ENCODE measurements at regions not wholly inside any gene's neighbourhood (a gene's known extent, or its start where the extent isn't known, plus 50 kb on each side); places are given as distances from the start of the nearest gene placed in this dataset.

GRCh38 chr4:34220601-34221000, 2023.7 kb downstream of the ARAP2 start:
- H3K4me1 ChIP-seq (ENCODE audit: control insufficient read depth, insufficient read depth, low read length): peaks cover 10% of the 10 kb centered on the region
- H3K4me3 ChIP-seq (ENCODE audit: low read length): no peak overlapping the region
- peaks cover 4% of the 10 kb centered on the region for H3K9me3 ChIP-seq (ENCODE audit: control insufficient read depth, low read length)
- H3K27me3 ChIP-seq (replicated peaks; ENCODE audit: control insufficient read depth, insufficient read depth, low read length): no peaks in the 10 kb centered on the region
- H3K9ac ChIP-seq (ENCODE audit: low read length): no peak overlapping the region
- peak; percentile 75 for DNase-seq (ENCODE audit: low read depth)
- H3K36me3 ChIP-seq (ENCODE audit: control insufficient read depth, insufficient read depth, low read length, severe bottlenecking): no peaks in the 10 kb centered on the region

- H3K36me3 ChIP-seq (ENCODE audit: control insufficient read depth, insufficient read depth, low read length, severe bottlenecking): no peaks in the 10 kb centered on the region
- no peak overlapping the region for H3K9ac ChIP-seq (ENCODE audit: low read length)
- no peak for DNase-seq (ENCODE audit: low read depth)
- no peak overlapping the region for H3K4me3 ChIP-seq (ENCODE audit: low read length)
- peaks cover 4% of the 10 kb centered on the region for H3K9me3 ChIP-seq (ENCODE audit: control insufficient read depth, low read length)
- no peaks in the 10 kb centered on the region for H3K27me3 ChIP-seq (replicated peaks; ENCODE audit: control insufficient read depth, insufficient read depth, low read length)
- peaks cover 10% of the 10 kb centered on the region for H3K4me1 ChIP-seq (ENCODE audit: control insufficient read depth, insufficient read depth, low read length)
These were observed 2022.3 kb downstream of the ARAP2 start for GRCh38 chr4:34221986-34222385.

- no peak for DNase-seq (ENCODE audit: low read depth)
- Histone ChIP-seq H3K4me1 (ENCODE audit: control insufficient read depth, insufficient read depth, low read length) (no peaks in the 10 kb centered on the region), H3K36me3 (ENCODE audit: control insufficient read depth, insufficient read depth, low read length, severe bottlenecking) (no peaks in the 10 kb centered on the region), H3K27me3 (replicated peaks; ENCODE audit: control insufficient read depth, insufficient read depth, low read length) (no peaks in the 10 kb centered on the region), H3K9me3 (ENCODE audit: control insufficient read depth, low read length) (no peaks in the 10 kb centered on the region), H3K9ac (ENCODE audit: low read length) (no peak overlapping the region), H3K4me3 (ENCODE audit: low read length) (no peak overlapping the region)
These were observed 2008.2 kb downstream of the ARAP2 start for GRCh38 chr4:34236118-34236517.

GRCh38 chr4:34245276-34245675, 1999.0 kb downstream of the ARAP2 start:
- H3K4me1 ChIP-seq (ENCODE audit: control insufficient read depth, insufficient read depth, low read length): no peaks in the 10 kb centered on the region
- H3K27me3 ChIP-seq (replicated peaks; ENCODE audit: control insufficient read depth, insufficient read depth, low read length): no peaks in the 10 kb centered on the region
- no peak overlapping the region for H3K4me3 ChIP-seq (ENCODE audit: low read length)
- no peaks in the 10 kb centered on the region for H3K9me3 ChIP-seq (ENCODE audit: control insufficient read depth, low read length)
- H3K9ac ChIP-seq (ENCODE audit: low read length): no peak overlapping the region
- DNase-seq (ENCODE audit: low read depth): no peak
- H3K36me3 ChIP-seq (ENCODE audit: control insufficient read depth, insufficient read depth, low read length, severe bottlenecking): no peaks in the 10 kb centered on the region

GRCh38 chr4:34250562-34250961, 1993.8 kb downstream of the ARAP2 start:
- Histone ChIP-seq H3K9ac (ENCODE audit: low read length) (no peak overlapping the region), H3K27me3 (replicated peaks; ENCODE audit: control insufficient read depth, insufficient read depth, low read length) (no peaks in the 10 kb centered on the region), H3K4me1 (ENCODE audit: control insufficient read depth, insufficient read depth, low read length) (peaks cover 9% of the 10 kb centered on the region), H3K36me3 (ENCODE audit: control insufficient read depth, insufficient read depth, low read length, severe bottlenecking) (no peaks in the 10 kb centered on the region), H3K4me3 (ENCODE audit: low read length) (no peak overlapping the region), H3K9me3 (ENCODE audit: control insufficient read depth, low read length) (no peaks in the 10 kb centered on the region)
- peak; percentile 16 for DNase-seq (ENCODE audit: low read depth)

- Histone ChIP-seq H3K27me3 (replicated peaks; ENCODE audit: control insufficient read depth, insufficient read depth, low read length) (no peaks in the 10 kb centered on the region), H3K4me3 (ENCODE audit: low read length) (no peak overlapping the region), H3K36me3 (ENCODE audit: control insufficient read depth, insufficient read depth, low read length, severe bottlenecking) (no peaks in the 10 kb centered on the region), H3K9me3 (ENCODE audit: control insufficient read depth, low read length) (no peaks in the 10 kb centered on the region), H3K9ac (ENCODE audit: low read length) (no peak overlapping the region), H3K4me1 (ENCODE audit: control insufficient read depth, insufficient read depth, low read length) (peaks cover 9% of the 10 kb centered on the region)
- no peak for DNase-seq (ENCODE audit: low read depth)
These were observed 1991.1 kb downstream of the ARAP2 start for GRCh38 chr4:34253239-34253638.

- Histone ChIP-seq H3K9me3 (ENCODE audit: control insufficient read depth, low read length) (no peaks in the 10 kb centered on the region), H3K4me3 (ENCODE audit: low read length) (no peak overlapping the region), H3K9ac (ENCODE audit: low read length) (no peak overlapping the region), H3K4me1 (ENCODE audit: control insufficient read depth, insufficient read depth, low read length) (peaks cover 5% of the 10 kb centered on the region), H3K27me3 (replicated peaks; ENCODE audit: control insufficient read depth, insufficient read depth, low read length) (no peaks in the 10 kb centered on the region), H3K36me3 (ENCODE audit: control insufficient read depth, insufficient read depth, low read length, severe bottlenecking) (no peaks in the 10 kb centered on the region)
- DNase-seq (ENCODE audit: low read depth): peak; percentile 7
These were observed 1986.1 kb downstream of the ARAP2 start for GRCh38 chr4:34258176-34258575.

- Histone ChIP-seq H3K27me3 (replicated peaks; ENCODE audit: control insufficient read depth, insufficient read depth, low read length) (no peaks in the 10 kb centered on the region), H3K9ac (ENCODE audit: low read length) (no peak overlapping the region), H3K4me1 (ENCODE audit: control insufficient read depth, insufficient read depth, low read length) (peaks cover 5% of the 10 kb centered on the region), H3K4me3 (ENCODE audit: low read length) (no peak overlapping the region), H3K36me3 (ENCODE audit: control insufficient read depth, insufficient read depth, low read length, severe bottlenecking) (no peaks in the 10 kb centered on the region), H3K9me3 (ENCODE audit: control insufficient read depth, low read length) (no peaks in the 10 kb centered on the region)
- DNase-seq (ENCODE audit: low read depth): no peak
These were observed 1982.5 kb downstream of the ARAP2 start for GRCh38 chr4:34261799-34262314.

GRCh38 chr4:34269613-34270012, 1974.7 kb downstream of the ARAP2 start:
- no peak for DNase-seq (ENCODE audit: low read depth)
- H3K9ac ChIP-seq (ENCODE audit: low read length): no peak overlapping the region

GRCh38 chr4:34271479-34272355, 1972.6 kb downstream of the ARAP2 start:
- Histone ChIP-seq H3K9ac (ENCODE audit: low read length) (no peak overlapping the region), H3K36me3 (ENCODE audit: control insufficient read depth, insufficient read depth, low read length, severe bottlenecking) (no peaks in the 10 kb centered on the region), H3K4me1 (ENCODE audit: control insufficient read depth, insufficient read depth, low read length) (no peaks in the 10 kb centered on the region), H3K27me3 (replicated peaks; ENCODE audit: control insufficient read depth, insufficient read depth, low read length) (no peaks in the 10 kb centered on the region), H3K4me3 (ENCODE audit: low read length) (no peak overlapping the region), H3K9me3 (ENCODE audit: control insufficient read depth, low read length) (no peaks in the 10 kb centered on the region)
- no peak for DNase-seq (ENCODE audit: low read depth)

More at GRCh38 chr4:34269613-34270012, 1974.7 kb downstream of the ARAP2 start:
- Histone ChIP-seq H3K9me3 (ENCODE audit: control insufficient read depth, low read length) (no peaks in the 10 kb centered on the region), H3K4me1 (ENCODE audit: control insufficient read depth, insufficient read depth, low read length) (no peaks in the 10 kb centered on the region), H3K27me3 (replicated peaks; ENCODE audit: control insufficient read depth, insufficient read depth, low read length) (no peaks in the 10 kb centered on the region), H3K36me3 (ENCODE audit: control insufficient read depth, insufficient read depth, low read length, severe bottlenecking) (no peaks in the 10 kb centered on the region), H3K4me3 (ENCODE audit: low read length) (no peak overlapping the region)

GRCh38 chr4:34279011-34279410, 1965.3 kb downstream of the ARAP2 start:
- no peaks in the 10 kb centered on the region for H3K27me3 ChIP-seq (replicated peaks; ENCODE audit: control insufficient read depth, insufficient read depth, low read length)
- H3K4me1 ChIP-seq (ENCODE audit: control insufficient read depth, insufficient read depth, low read length): no peaks in the 10 kb centered on the region
- no peak overlapping the region for H3K4me3 ChIP-seq (ENCODE audit: low read length)
- no peaks in the 10 kb centered on the region for H3K36me3 ChIP-seq (ENCODE audit: control insufficient read depth, insufficient read depth, low read length, severe bottlenecking)
- no peak for DNase-seq (ENCODE audit: low read depth)
- no peak overlapping the region for H3K9ac ChIP-seq (ENCODE audit: low read length)
- H3K9me3 ChIP-seq (ENCODE audit: control insufficient read depth, low read length): peaks cover 7% of the 10 kb centered on the region

Measured in adipocyte (in vitro differentiated cells).